Fibroblast of lung (primary cell): ENCODE measurements at regions not wholly inside any gene's neighbourhood (a gene's known extent, or its start where the extent isn't known, plus 50 kb on each side); places are given as distances from the start of the nearest gene placed in this dataset.

Experiments used
- DNase-seq, 2 donors: peaks; one replicate each; pipeline versions ENCODE4 v3.0.0 to v3.0.0-alpha.2; 2010; ENCODE audit warnings: low read depth in 2 of 2
- H2AFZ ChIP-seq: 2 replicates; pipeline ENCODE4 v1.5.1; 2012; ENCODE audit warnings: low read length, control low read depth, inconsistent platforms
- H3K27ac ChIP-seq: 2 replicates; pipeline ENCODE4 v1.5.1; 2011; ENCODE audit warnings: low read length, control low read depth; ENCODE audit not compliant: insufficient read depth
- H3K27me3 ChIP-seq: 2 replicates; pipeline ENCODE4 v1.5.1; 2011; ENCODE audit warnings: mild to moderate bottlenecking, low read length; ENCODE audit not compliant: control insufficient read depth, insufficient read depth
- H3K36me3 ChIP-seq: 2 replicates; pipeline ENCODE4 v1.5.1; 2011; ENCODE audit warnings: low read length; ENCODE audit not compliant: control insufficient read depth, insufficient read depth
- H3K4me1 ChIP-seq: 2 replicates; pipeline ENCODE4 v1.5.1; 2011; ENCODE audit warnings: low read length; ENCODE audit not compliant: control insufficient read depth, insufficient read depth; ENCODE audit errors: extremely low read depth
- H3K4me2 ChIP-seq: 2 replicates; pipeline ENCODE4 v1.5.1; 2011; ENCODE audit warnings: low read length, control low read depth; ENCODE audit not compliant: insufficient read depth; ENCODE audit errors: extremely low read depth
- H3K4me3 ChIP-seq, 4 experiments: fragments of 200-600 bp in 1 of 4; sonication (generic) in 1 of 4; replicated peaks in 1 of 4; 2 replicates each; pipeline ENCODE4 v1.5.1; 2011 to 2016; ENCODE audit warnings: low read length in 4 of 4, low read depth in 3 of 4, mild to moderate bottlenecking in 3 of 4, control low read depth in 2 of 4, inconsistent platforms in 1 of 4, mixed read lengths in 1 of 4; ENCODE audit not compliant: insufficient read depth in 1 of 4; ENCODE audit errors: control extremely low read depth in 1 of 4
- H3K79me2 ChIP-seq: 2 replicates; pipeline ENCODE4 v1.5.1; 2012; ENCODE audit warnings: mild to moderate bottlenecking, low read length, inconsistent platforms; ENCODE audit not compliant: control insufficient read depth, insufficient read depth
- H3K9ac ChIP-seq: 2 replicates; pipeline ENCODE4 v1.5.1; 2011; ENCODE audit warnings: mild to moderate bottlenecking, low read length, control low read depth; ENCODE audit not compliant: insufficient read depth
- H3K9me3 ChIP-seq: 2 replicates; pipeline ENCODE4 v1.5.1; 2012; ENCODE audit warnings: low read depth, low read length; ENCODE audit not compliant: control insufficient read depth, insufficient read depth
- H4K20me1 ChIP-seq: 2 replicates; pipeline ENCODE4 v1.5.1; 2011; ENCODE audit warnings: low read length; ENCODE audit not compliant: control insufficient read depth, insufficient read depth; ENCODE audit errors: extremely low read depth
- EZH2 ChIP-seq: IDR thresholded peaks from 2 replicates; pipeline ENCODE4 v1.5.1; 2012; ENCODE audit warnings: low read length, control low read depth, mild to moderate bottlenecking; ENCODE audit errors: missing control alignments
- TF ChIP-seq, protein P1 (sequence below), 2 donors: IDR thresholded peaks in 1 of 2; conservative IDR thresholded peaks in 1 of 2; 1 replicate in 1 of 2; 2 replicates in 1 of 2; pipeline ENCODE4 v1.5.1; 2011 to 2012; ENCODE audit warnings: low read length in 2 of 2, control low read depth in 1 of 2, inconsistent platforms in 1 of 2, low read depth in 1 of 2, mild to moderate bottlenecking in 1 of 2

DNA sequence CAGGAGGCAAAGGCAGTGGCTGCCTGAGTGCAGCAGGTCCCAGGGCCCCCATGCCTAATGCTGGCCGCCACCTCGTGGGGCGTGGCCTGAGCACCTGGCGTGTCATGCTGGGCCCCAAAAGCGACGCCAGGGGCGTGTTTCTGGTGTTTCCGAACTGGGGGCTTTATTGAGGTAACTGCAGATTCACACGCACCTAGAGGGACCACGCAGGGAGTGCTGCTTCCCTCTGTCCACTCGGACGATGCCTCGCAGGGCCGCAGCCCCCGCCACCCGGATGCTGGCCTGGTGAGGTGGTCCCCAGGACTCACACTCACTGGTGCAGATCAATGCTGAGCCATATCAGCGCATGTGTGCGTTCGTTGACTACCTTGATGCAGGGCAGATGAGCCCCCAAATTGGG lies 736.2 kb downstream of the BRD1 start:
- Histone ChIP-seq H3K9me3 (no peaks in the 10 kb centered on the region), H3K27ac (no peak overlapping the region), H3K27me3 (no peaks in the 10 kb centered on the region), H3K79me2 (no peaks in the 10 kb centered on the region), H3K36me3 (no peaks in the 10 kb centered on the region), H2AFZ (no peak overlapping the region), H3K9ac (no peak overlapping the region), H3K4me1 (no peaks in the 10 kb centered on the region), H3K4me3 (no peak overlapping the region), H3K4me2 (no peak overlapping the region), H4K20me1 (no peaks in the 10 kb centered on the region)
- no peak for DNase-seq
- TF ChIP-seq, protein P1, sequence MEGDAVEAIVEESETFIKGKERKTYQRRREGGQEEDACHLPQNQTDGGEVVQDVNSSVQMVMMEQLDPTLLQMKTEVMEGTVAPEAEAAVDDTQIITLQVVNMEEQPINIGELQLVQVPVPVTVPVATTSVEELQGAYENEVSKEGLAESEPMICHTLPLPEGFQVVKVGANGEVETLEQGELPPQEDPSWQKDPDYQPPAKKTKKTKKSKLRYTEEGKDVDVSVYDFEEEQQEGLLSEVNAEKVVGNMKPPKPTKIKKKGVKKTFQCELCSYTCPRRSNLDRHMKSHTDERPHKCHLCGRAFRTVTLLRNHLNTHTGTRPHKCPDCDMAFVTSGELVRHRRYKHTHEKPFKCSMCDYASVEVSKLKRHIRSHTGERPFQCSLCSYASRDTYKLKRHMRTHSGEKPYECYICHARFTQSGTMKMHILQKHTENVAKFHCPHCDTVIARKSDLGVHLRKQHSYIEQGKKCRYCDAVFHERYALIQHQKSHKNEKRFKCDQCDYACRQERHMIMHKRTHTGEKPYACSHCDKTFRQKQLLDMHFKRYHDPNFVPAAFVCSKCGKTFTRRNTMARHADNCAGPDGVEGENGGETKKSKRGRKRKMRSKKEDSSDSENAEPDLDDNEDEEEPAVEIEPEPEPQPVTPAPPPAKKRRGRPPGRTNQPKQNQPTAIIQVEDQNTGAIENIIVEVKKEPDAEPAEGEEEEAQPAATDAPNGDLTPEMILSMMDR (conservative IDR thresholded peaks at IDR 0.05 in 1 of 2, IDR thresholded peaks at IDR 0.05 in 1 of 2; ENCODE audit: low read depth in 1 of 2, low read length in 2 of 2), result no peak
- TF ChIP-seq EZH2, result no peak

DNA sequence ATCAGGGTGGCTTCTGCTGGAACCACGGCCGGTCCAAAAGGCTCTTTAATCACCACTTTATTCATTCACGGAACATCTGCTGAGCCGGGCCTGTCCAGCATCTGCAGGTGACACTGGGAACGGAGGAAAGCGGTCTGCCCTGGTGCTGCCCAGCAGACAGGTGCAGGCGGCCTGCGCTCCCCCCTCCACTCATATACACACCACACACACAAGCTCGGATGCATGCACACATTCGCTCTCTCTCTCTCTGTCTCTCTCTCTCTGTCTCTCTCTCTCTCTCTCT lies 736.9 kb downstream of the BRD1 start:
- Histone ChIP-seq H3K4me1 (no peaks in the 10 kb centered on the region), H3K27ac (no peak overlapping the region), H3K79me2 (no peaks in the 10 kb centered on the region), H3K27me3 (no peaks in the 10 kb centered on the region), H3K36me3 (no peaks in the 10 kb centered on the region), H3K4me2 (no peak overlapping the region), H2AFZ (no peak overlapping the region), H4K20me1 (no peaks in the 10 kb centered on the region), H3K9ac (no peak overlapping the region), H3K4me3 (no peak overlapping the region), H3K9me3 (no peaks in the 10 kb centered on the region)
- DNase-seq, result no peak
- TF ChIP-seq EZH2, result no peak
- TF ChIP-seq, protein P1 (conservative IDR thresholded peaks at IDR 0.05 in 1 of 2, IDR thresholded peaks at IDR 0.05 in 1 of 2; ENCODE audit: low read depth in 1 of 2, low read length in 2 of 2), result no peak

DNA sequence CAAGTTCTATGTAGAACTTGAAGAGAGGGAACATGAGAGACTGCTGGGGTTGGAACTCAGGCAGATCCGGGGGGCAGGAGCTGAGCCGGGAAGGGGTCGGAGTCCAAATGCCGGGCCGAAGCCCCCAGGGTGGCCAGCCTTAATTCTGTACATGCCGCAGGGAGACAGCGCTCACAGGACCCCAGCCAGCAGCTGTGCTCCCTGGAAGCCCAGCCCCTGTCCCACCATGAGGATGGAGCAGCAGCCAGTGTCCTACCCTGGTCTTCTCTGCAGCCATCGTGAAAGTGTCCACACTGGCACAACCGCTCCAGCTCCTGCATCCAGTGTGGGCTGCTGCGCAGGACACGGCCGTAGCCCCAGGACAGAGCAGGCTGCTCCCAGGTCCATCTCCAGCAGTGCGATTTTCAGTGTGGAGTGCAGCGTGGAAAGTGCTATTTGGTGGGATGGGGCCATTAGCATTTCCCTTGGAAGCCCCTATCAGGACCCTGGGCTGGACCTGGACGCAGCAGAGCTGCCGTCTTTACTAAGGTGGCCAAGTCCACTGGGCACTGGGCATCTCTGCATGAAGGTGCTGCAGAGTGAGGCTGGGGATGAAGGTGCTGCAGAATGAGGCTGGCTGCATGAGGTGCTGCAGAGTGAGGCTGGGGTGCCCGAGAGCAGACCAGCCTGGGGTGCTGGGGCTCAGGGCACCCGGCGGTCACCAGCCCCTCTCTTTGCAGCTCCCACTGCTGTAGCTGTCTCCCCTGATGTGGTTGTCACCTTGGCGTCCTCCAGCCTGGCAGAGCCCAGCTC lies 737.4 kb downstream of the BRD1 start:
- no peak for DNase-seq
- no peak overlapping the region for H2AFZ ChIP-seq
- no peaks in the 10 kb centered on the region for H3K4me1 ChIP-seq
- no peaks in the 10 kb centered on the region for H4K20me1 ChIP-seq
- H3K36me3 ChIP-seq, result no peaks in the 10 kb centered on the region
- no peak overlapping the region for H3K27ac ChIP-seq
- H3K4me3 ChIP-seq, result no peak overlapping the region
- H3K9ac ChIP-seq, result no peak overlapping the region
- no peak for TF ChIP-seq EZH2
- TF ChIP-seq, protein P1 (conservative IDR thresholded peaks at IDR 0.05 in 1 of 2, IDR thresholded peaks at IDR 0.05 in 1 of 2; ENCODE audit: low read depth in 1 of 2, low read length in 2 of 2), result no peak
- no peaks in the 10 kb centered on the region for H3K9me3 ChIP-seq
- no peak overlapping the region for H3K4me2 ChIP-seq
- H3K27me3 ChIP-seq, result no peaks in the 10 kb centered on the region
- no peaks in the 10 kb centered on the region for H3K79me2 ChIP-seq
